ENCODE measurements at regions not wholly inside any gene's neighbourhood (a gene's known extent, or its start where the extent isn't known, plus 50 kb on each side); places are given as distances from the start of the nearest gene placed in this dataset.

DNA sequence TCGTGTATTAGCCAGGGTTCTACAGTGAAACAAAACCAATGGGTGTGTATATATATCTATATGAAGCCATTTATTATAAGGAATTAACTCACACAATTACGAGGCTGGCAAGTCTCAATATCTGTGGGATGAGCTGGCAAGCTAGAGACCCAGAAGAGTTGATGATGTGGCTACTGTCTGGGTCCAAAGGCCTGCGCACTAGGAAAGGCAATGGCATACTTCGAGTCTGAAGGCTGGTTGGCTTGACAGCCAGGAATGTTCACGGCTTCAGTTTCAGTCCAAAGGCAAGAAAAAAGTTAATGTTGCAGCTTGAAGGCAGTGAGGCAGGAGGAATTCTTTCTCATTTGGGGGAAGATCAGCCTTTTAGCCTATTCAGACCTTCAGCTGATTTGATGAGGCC, 893.3 kb upstream of the LRFN5 start:
- no peak overlapping the region for H2AFZ ChIP-seq (ENCODE audit: low read depth, low read length, poor library complexity, severe bottlenecking)
- no peaks in the 10 kb centered on the region for H4K20me1 ChIP-seq (ENCODE audit: insufficient read depth)
- H3K4me2 ChIP-seq (ENCODE audit: low read length): no peak overlapping the region
- no peaks in the 10 kb centered on the region for H3K9me2 ChIP-seq (ENCODE audit: insufficient read depth)
- intact Hi-C loops (cut with micrococcal nuclease): no loop called here
- POLR2A ChIA-PET: no interaction called here
- H3K4me1 ChIP-seq (ENCODE audit: control insufficient read depth in 1 of 2, insufficient read depth in 2 of 2, low read length in 2 of 2): no peaks in the 10 kb centered on the region
- DNase-seq (ENCODE audit: low read depth, low spot score) (no peak), ATAC-seq (no peak)
- no TSS peak for BruUV-seq (replicated peaks)
- no peak for TF ChIP-seq SIN3A (IDR thresholded peaks at IDR 0.05; ENCODE audit: low read depth)
- no peak overlapping the region for H3K4me3 ChIP-seq (replicated peaks in 1 of 2; ENCODE audit: low read depth in 1 of 2, low read length in 2 of 2)
- no peak overlapping the region for H3K27ac ChIP-seq (ENCODE audit: low read depth, low read length)
- no peaks in the 10 kb centered on the region for H3K79me2 ChIP-seq (ENCODE audit: insufficient read depth, low read length)
- H3K9me3 ChIP-seq (ENCODE audit: control insufficient read depth in 1 of 2, insufficient read depth in 1 of 2, low read depth in 1 of 2, low read length in 2 of 2): no peaks in the 10 kb centered on the region; a peak in 2 of 4 replicates
- no peaks in the 10 kb centered on the region for H3K27me3 ChIP-seq (ENCODE audit: insufficient read depth, low read length)
- H3K36me3 ChIP-seq (ENCODE audit: control insufficient read depth in 1 of 2, insufficient read depth in 2 of 2, low read length in 2 of 2): no peaks in the 10 kb centered on the region
- CTCF ChIA-PET: no interaction called here
- RAD21 ChIA-PET (ENCODE audit: low non-redundant PET in 1 of 2, low total read pairs in 2 of 2, uncharacterized antibody in 2 of 2, unreplicated experiment in 2 of 2): no interaction called here
- H3K9ac ChIP-seq (ENCODE audit: low read length): no peak overlapping the region

DNA sequence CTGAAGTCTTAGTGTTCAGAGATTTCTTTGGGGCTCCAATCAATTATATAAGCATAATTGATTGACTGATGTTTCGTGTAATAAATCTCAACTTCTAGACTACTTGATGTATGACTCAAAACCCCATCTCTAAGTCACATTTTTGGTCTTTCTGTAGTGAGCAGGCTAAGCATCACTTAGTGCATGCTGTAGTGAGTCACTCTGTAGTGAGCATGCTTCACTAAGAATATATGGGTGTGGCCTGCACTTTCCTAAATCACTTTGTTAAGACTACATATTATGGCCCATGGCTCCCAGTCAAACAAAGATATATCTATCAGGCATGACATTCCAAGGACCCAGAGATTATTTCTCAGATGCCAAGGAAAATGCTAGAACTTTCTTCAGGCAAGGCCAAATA, 909.4 kb upstream of the LRFN5 start:
- ChIA-PET POLR2A (no interaction called here), RAD21 (ENCODE audit: low non-redundant PET in 1 of 2, low total read pairs in 2 of 2, uncharacterized antibody in 2 of 2, unreplicated experiment in 2 of 2) (no interaction called here), CTCF (no interaction called here)
- Histone ChIP-seq H3K36me3 (ENCODE audit: control insufficient read depth in 1 of 2, insufficient read depth in 2 of 2, low read length in 2 of 2) (no peaks in the 10 kb centered on the region), H3K27ac (ENCODE audit: low read depth, low read length) (no peak overlapping the region), H4K20me1 (ENCODE audit: insufficient read depth) (no peaks in the 10 kb centered on the region), H3K9ac (ENCODE audit: low read length) (no peak overlapping the region), H3K9me2 (ENCODE audit: insufficient read depth) (no peaks in the 10 kb centered on the region), H3K4me2 (ENCODE audit: low read length) (no peak overlapping the region), H3K4me3 (replicated peaks in 1 of 2; ENCODE audit: low read depth in 1 of 2, low read length in 2 of 2) (no peak overlapping the region), H3K9me3 (ENCODE audit: control insufficient read depth in 1 of 2, insufficient read depth in 1 of 2, low read depth in 1 of 2, low read length in 2 of 2) (no peaks in the 10 kb centered on the region), H3K27me3 (ENCODE audit: insufficient read depth, low read length) (no peaks in the 10 kb centered on the region), H2AFZ (ENCODE audit: low read depth, low read length, poor library complexity, severe bottlenecking) (no peak overlapping the region), H3K79me2 (ENCODE audit: insufficient read depth, low read length) (no peaks in the 10 kb centered on the region), H3K4me1 (ENCODE audit: control insufficient read depth in 1 of 2, insufficient read depth in 2 of 2, low read length in 2 of 2) (no peaks in the 10 kb centered on the region)
- ATAC-seq (no peak), DNase-seq (ENCODE audit: low read depth, low spot score) (no peak)
- BruUV-seq (replicated peaks): no TSS peak
- intact Hi-C loops (cut with micrococcal nuclease): no loop called here
- TF ChIP-seq SP1 (IDR thresholded peaks at IDR 0.05; ENCODE audit: low read depth): no peak
- no peak for TF ChIP-seq RAD21 (IDR thresholded peaks at IDR 0.05; ENCODE audit: low read depth)
- TF ChIP-seq EGR1 (IDR thresholded peaks at IDR 0.05; ENCODE audit: low read depth): no peak
- TF ChIP-seq, protein P1, sequence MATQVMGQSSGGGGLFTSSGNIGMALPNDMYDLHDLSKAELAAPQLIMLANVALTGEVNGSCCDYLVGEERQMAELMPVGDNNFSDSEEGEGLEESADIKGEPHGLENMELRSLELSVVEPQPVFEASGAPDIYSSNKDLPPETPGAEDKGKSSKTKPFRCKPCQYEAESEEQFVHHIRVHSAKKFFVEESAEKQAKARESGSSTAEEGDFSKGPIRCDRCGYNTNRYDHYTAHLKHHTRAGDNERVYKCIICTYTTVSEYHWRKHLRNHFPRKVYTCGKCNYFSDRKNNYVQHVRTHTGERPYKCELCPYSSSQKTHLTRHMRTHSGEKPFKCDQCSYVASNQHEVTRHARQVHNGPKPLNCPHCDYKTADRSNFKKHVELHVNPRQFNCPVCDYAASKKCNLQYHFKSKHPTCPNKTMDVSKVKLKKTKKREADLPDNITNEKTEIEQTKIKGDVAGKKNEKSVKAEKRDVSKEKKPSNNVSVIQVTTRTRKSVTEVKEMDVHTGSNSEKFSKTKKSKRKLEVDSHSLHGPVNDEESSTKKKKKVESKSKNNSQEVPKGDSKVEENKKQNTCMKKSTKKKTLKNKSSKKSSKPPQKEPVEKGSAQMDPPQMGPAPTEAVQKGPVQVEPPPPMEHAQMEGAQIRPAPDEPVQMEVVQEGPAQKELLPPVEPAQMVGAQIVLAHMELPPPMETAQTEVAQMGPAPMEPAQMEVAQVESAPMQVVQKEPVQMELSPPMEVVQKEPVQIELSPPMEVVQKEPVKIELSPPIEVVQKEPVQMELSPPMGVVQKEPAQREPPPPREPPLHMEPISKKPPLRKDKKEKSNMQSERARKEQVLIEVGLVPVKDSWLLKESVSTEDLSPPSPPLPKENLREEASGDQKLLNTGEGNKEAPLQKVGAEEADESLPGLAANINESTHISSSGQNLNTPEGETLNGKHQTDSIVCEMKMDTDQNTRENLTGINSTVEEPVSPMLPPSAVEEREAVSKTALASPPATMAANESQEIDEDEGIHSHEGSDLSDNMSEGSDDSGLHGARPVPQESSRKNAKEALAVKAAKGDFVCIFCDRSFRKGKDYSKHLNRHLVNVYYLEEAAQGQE (IDR thresholded peaks at IDR 0.05; ENCODE audit: low read depth): no peak
- no peak for TF ChIP-seq CEBPB (IDR thresholded peaks at IDR 0.05; ENCODE audit: low read depth)
- TF ChIP-seq JUND (IDR thresholded peaks at IDR 0.05): no peak
- no peak for TF ChIP-seq SIN3A (IDR thresholded peaks at IDR 0.05; ENCODE audit: low read depth)
- TF ChIP-seq ELF1 (IDR thresholded peaks at IDR 0.05; ENCODE audit: borderline replicate concordance, low read depth): no peak
- no peak for TF ChIP-seq CBX3 (IDR thresholded peaks at IDR 0.05; ENCODE audit: low read depth)
- TF ChIP-seq, protein P2, sequence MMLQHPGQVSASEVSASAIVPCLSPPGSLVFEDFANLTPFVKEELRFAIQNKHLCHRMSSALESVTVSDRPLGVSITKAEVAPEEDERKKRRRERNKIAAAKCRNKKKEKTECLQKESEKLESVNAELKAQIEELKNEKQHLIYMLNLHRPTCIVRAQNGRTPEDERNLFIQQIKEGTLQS (IDR thresholded peaks at IDR 0.05): no peak
- TF ChIP-seq EZH2phosphoT487 (IDR thresholded peaks at IDR 0.05; ENCODE audit: borderline replicate concordance): no peak
- no peak for TF ChIP-seq EZH2 (IDR thresholded peaks at IDR 0.05)
